Activated CD4-positive, alpha-beta T cell treated with anti-CD3 and anti-CD28 coated beads, Interleukin-2, amount 50 U/mL, for 1 hour (primary cell): ENCODE measurements at regions not wholly inside any gene's neighbourhood (a gene's known extent, or its start where the extent isn't known, plus 50 kb on each side); places are given as distances from the start of the nearest gene placed in this dataset.

Experiments used
- DNase-seq: peaks from one replicate; pipeline ENCODE4 v3.0.0-alpha.2; 2020

- DNase-seq: no peak
Observed at GRCh38 chr7:148950806-148951205, 66.7 kb upstream of the EZH2 start.

GRCh38 chr7:148944935-148945934 is 61.1 kb upstream of the EZH2 start:
- no peak for DNase-seq

DNA sequence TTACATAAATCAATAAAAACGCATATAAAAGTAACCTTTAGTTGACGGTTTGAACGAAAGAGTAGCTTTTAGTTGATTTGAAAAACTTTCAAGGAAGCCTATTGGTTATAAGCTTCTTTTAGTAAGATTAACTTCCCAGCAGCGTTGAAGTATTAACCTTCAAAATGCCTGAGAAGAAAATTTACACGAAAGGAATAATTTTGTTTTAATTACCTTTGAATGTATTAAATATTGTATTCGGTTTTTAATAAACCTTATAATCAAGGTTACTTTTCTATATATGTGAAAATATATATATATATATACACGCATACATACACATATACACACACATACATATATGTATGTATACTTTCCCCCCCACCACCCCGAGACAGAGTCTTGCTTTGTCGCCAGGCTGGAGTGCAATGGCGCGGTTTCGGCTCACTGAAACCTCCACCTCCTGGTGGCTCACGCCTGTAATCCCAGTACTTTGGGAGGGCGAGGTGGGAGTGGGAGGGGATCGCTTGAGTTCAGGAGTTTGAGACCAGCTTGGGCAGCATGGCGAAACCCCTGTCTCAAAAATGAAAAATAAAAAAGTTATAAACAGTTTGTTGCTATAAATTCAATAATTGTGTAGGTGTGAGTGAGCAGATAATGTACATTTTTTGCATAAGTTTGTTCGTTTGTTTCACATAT is 57.6 kb upstream of the EZH2 start:
- DNase-seq: peak; percentile 62

- peak; percentile 49 for DNase-seq
Observed at GRCh38 chr7:148940702-148941597, 56.9 kb upstream of the EZH2 start.

DNA sequence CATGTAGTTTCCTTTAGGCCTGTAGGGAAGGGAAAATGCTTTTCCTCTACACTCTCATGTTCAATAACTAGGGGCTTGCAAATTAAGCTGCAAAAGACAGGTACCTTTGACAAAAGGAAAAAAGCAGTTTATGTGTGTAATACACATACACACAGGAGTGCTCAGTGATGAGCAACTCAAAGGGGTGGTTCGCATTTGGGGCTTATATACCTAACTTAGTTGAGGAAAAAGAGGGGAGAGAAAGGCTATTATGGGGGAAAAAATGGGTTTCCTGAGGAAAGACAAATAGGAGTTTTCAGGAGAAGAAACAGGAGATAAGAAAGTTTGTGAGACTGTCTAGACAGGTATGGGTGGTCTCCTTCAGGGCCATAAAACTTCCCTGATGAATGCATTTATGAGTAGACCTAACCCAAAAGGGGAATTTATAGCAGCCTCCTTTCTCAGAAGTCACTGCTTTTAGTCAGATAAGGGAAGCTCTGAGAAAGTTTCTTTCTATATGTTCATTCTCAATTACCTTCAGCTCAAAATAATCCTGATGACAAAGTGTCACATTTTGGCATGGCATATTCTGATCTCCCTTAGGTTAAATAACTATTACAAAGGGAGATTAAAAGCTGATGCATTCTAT is 55.2 kb upstream of the EZH2 start:
- DNase-seq: no peak

DNA sequence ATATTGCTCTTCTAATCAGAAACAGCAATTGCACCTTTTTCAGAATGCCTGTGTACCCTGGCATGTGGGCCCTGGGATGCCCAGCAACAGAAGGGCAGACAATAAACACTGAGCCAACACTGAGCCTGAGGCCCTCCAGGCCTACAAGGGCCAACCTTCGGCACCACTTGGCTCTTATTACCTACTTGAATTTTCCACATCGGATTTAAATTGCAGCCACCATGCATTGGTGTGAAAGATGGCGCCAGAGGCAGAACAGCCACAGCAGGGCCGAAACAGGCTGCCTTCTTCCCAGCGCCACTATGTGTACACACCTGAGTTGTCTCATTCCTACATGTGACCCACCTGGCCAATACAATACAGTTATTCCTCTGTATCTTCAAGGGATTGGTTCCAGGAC is 51.4 kb upstream of the EZH2 start:
- no peak for DNase-seq
